Ishikawa (cell line): ENCODE measurements at regions not wholly inside any gene's neighbourhood (a gene's known extent, or its start where the extent isn't known, plus 50 kb on each side); places are given as distances from the start of the nearest gene placed in this dataset.

ENCODE experiments used
- CEBPB ChIP-seq: IDR thresholded peaks from 2 replicates; pipeline ENCODE4 v1.6.1; 2012
- CREB1 ChIP-seq: IDR thresholded peaks from 2 replicates; pipeline ENCODE4 v1.6.1; 2012; ENCODE audit warnings: low read depth
- EGR1 ChIP-seq: IDR thresholded peaks from 2 replicates; pipeline ENCODE4 v1.6.1; 2012
- EP300 ChIP-seq: IDR thresholded peaks from 2 replicates; pipeline ENCODE4 v1.6.1; 2012; ENCODE audit warnings: borderline replicate concordance
- FOXM1 ChIP-seq: IDR thresholded peaks from 2 replicates; pipeline ENCODE4 v1.6.1; 2012; ENCODE audit warnings: low read depth, borderline replicate concordance
- MAX ChIP-seq: IDR thresholded peaks from 2 replicates; pipeline ENCODE4 v1.6.1; 2012
- NFIC ChIP-seq: IDR thresholded peaks from 2 replicates; pipeline ENCODE4 v1.6.1; 2012
- RAD21 ChIP-seq: IDR thresholded peaks from 2 replicates; pipeline ENCODE4 v1.6.1; 2012; ENCODE audit warnings: low read depth
- REST ChIP-seq: IDR thresholded peaks from 2 replicates; pipeline ENCODE4 v1.6.1; 2012; ENCODE audit warnings: low read depth, mild to moderate bottlenecking
- TAF1 ChIP-seq: IDR thresholded peaks from 2 replicates; pipeline ENCODE4 v1.6.1; 2012; ENCODE audit warnings: low read depth, mild to moderate bottlenecking
- TCF12 ChIP-seq: IDR thresholded peaks from 2 replicates; pipeline ENCODE4 v1.6.1; 2012; ENCODE audit warnings: low read depth
- TEAD4 ChIP-seq: IDR thresholded peaks from 2 replicates; pipeline ENCODE4 v1.6.1; 2012
- USF1 ChIP-seq: IDR thresholded peaks from 2 replicates; pipeline ENCODE4 v1.6.1; 2012
- YY1 ChIP-seq: IDR thresholded peaks from 2 replicates; pipeline ENCODE4 v1.6.1; 2012; ENCODE audit warnings: low read depth
- ZBTB7A ChIP-seq: IDR thresholded peaks from 2 replicates; pipeline ENCODE4 v1.6.1; 2012; ENCODE audit warnings: low read depth

DNA sequence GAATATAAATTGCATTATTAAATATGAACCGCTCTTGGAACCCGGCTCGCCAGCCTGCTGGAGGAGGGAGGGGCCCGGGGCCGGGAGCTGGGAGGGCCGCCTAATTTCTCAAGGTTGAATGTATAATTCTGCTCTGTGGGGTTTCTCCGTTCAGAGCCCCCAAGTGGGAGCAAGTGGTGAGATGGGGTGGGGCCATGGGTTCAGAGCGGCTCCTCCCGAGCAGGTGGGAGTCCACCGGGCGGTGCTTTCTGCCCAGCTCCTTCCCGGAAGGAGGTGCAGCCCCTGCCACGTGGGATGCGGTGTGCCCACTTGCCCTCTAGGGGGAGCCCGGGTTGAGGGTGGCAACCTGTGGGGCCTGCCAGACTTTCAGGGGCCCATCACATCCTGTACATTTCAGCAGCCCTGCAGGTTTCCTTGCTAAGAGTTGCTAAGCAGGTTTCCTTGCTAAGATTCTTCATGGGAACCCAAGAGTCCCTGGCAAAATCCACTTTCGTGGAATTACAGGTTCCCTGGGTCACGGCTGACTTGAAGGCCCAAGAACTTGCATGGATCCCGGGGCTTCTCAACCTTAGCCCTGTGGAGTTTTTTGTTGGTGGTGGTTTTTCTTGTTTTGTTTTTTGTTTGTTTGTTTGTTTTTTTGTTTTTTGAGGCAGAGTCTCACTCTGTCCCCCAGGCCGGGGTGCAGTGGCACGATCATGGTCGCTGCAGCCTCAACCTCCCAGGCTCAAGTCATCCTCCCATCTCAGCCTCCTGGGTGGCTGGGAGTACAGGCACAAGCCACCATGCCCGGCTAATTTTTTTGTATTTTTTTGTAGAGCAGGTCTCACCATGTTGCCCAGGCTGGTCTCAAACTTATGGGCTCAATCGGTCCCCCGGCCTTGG, 196.7 kb upstream of the GSE1 start:
- TF ChIP-seq TCF12 (no peak), CEBPB (no peak), TAF1 (no peak), RAD21 (peak; percentile 69), YY1 (no peak), NFIC (no peak), CREB1 (no peak), MAX (peak; percentile 91), FOXM1 (no peak), USF1 (peak; percentile 88), REST (no peak), EP300 (peak; percentile 14; the same call in 1 of the 2 replicates), TEAD4 (no peak), EGR1 (no peak), ZBTB7A (no peak)

- TF ChIP-seq USF1, result no peak
- TF ChIP-seq NFIC, result no peak
- TF ChIP-seq FOXM1, result no peak
Observed at GRCh38 chr16:85417156-85417860, 195.8 kb upstream of the GSE1 start.

- TF ChIP-seq REST (no peak), TCF12 (no peak), EGR1 (no peak), TAF1 (no peak), TEAD4 (no peak), EP300 (no peak), ZBTB7A (no peak), RAD21 (no peak), CREB1 (no peak), CEBPB (no peak), YY1 (no peak), FOXM1 (no peak), USF1 (no peak), MAX (no peak), NFIC (no peak)
Observed at GRCh38 chr16:85418978-85419491, 194.1 kb upstream of the GSE1 start.

GRCh38 chr16:85419503-85420408, 193.4 kb upstream of the GSE1 start:
- TF ChIP-seq YY1 (no peak), FOXM1 (no peak), TCF12 (no peak), REST (no peak), TAF1 (no peak), MAX (no peak)
